Spinal cord (tissue), 9 donors: ENCODE measurements at regions not wholly inside any gene's neighbourhood (a gene's known extent, or its start where the extent isn't known, plus 50 kb on each side); places are given as distances from the start of the nearest gene placed in this dataset.
A peak's percentile ranks its signal among the peaks of the same experiment; 100 is the strongest.

ENCODE experiments used
- DNase-seq, 6 donors: peaks; one replicate each; pipeline versions ENCODE4 v3.0.0 to v3.0.0-alpha.2; 2013 to 2015; ENCODE audit warnings: low spot score in 6 of 6, low read depth in 4 of 6
- H3K27ac ChIP-seq: one replicate; pipeline ENCODE4 v1.5.1; 2013; ENCODE audit warnings: low read depth, low read length, control low read depth
- H3K27me3 ChIP-seq: one replicate; pipeline ENCODE4 v1.6.1; 2013; ENCODE audit warnings: low read length; ENCODE audit not compliant: control insufficient read depth, insufficient read depth
- H3K36me3 ChIP-seq: one replicate; pipeline ENCODE4 v1.6.1; 2013; ENCODE audit warnings: low read length; ENCODE audit not compliant: control insufficient read depth, insufficient read depth
- H3K4me1 ChIP-seq: one replicate; pipeline ENCODE4 v1.6.1; 2013; ENCODE audit warnings: low read length; ENCODE audit not compliant: control insufficient read depth, insufficient read depth
- H3K4me3 ChIP-seq: one replicate; pipeline ENCODE4 v1.5.1; 2013; ENCODE audit warnings: low read depth, low read length, control low read depth
- H3K9me3 ChIP-seq: one replicate; pipeline ENCODE4 v1.6.1; 2013; ENCODE audit warnings: low read length; ENCODE audit not compliant: control insufficient read depth, insufficient read depth
- WGBS: methylation state at CpG from one replicate; pipeline ENCODE4 v1.1.5; 2013; ENCODE audit warnings: missing lambda C conversion rate; ENCODE audit not compliant: insufficient coverage; 5-methylcytosine and 5-hydroxymethylcytosine counted together
- donor health status: healthy.

DNA sequence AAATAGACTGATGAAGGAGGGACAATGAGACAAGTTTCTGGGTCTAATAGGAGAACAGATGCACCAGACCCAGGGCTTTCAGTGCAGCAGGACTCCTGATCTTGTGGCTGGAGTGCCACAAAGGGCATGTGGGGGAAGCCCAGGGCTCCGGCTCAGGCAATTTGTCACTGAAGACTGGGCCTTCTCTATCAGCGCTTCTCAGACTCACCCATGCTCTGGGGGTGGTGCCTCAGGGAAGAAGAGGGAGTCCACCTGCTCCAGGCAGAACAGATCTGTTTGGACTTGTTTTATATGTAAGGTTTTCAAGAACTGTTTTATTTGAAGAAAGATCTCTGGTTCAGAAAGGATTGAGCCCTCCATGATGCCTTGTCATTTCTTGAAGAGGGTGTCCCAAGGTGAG, 112.4 kb upstream of the TLE3 start:
- Histone ChIP-seq H3K4me1 (no peaks in the 10 kb centered on the region), H3K27ac (no peak overlapping the region), H3K36me3 (no peaks in the 10 kb centered on the region), H3K9me3 (no peaks in the 10 kb centered on the region), H3K4me3 (no peak overlapping the region), H3K27me3 (no peaks in the 10 kb centered on the region)
- no peak for DNase-seq
- 83% methylated on average over 2 of the region's 2 CpGs for WGBS

DNA sequence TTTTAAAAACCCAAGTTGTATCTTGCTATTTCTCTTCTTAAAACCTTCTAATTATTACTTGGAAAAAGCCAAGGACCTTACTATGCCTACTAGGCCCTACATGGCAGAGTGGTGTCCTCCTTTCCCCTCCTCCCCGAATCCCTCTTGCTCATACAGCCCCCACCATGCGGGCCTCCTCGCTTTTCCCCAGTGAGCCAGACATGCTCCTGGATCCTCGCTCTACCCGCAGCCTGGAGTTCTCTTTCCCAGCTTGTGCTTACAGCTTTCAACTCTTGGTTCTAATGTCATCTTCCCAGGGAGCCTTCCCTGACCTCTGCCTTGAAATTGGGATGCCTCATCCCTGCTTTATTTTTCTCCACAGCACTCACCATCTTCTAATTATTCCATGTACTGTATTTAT, 111.8 kb upstream of the TLE3 start:
- Histone ChIP-seq H3K4me3 (no peak overlapping the region), H3K36me3 (no peaks in the 10 kb centered on the region), H3K9me3 (no peaks in the 10 kb centered on the region), H3K4me1 (no peaks in the 10 kb centered on the region), H3K27ac (no peak overlapping the region), H3K27me3 (no peaks in the 10 kb centered on the region)
- no peak for DNase-seq
- WGBS: 87% methylated on average over 5 of the region's 5 CpGs

DNA sequence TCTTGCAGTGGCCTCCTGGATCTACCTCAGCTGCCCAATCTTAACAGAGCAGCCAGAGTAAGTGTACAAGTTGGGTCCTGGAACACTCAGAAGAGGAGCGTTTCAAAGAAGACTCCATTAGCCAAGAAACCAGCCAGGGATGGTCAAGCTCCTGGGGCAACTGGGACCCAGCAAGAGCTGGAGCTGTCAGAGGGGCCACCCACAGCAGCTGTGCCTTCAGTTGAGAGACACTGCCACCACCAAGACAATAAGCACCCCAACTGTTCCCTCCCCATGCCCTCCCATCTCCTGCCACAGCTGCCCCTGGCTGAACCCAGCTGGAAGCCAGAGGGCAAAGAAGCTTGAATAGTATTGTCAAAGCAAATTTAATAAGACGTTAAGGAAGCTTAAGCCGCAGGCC, 110.6 kb upstream of the TLE3 start:
- Histone ChIP-seq H3K9me3 (no peaks in the 10 kb centered on the region), H3K27ac (no peak overlapping the region), H3K4me1 (no peaks in the 10 kb centered on the region), H3K36me3 (no peaks in the 10 kb centered on the region), H3K4me3 (no peak overlapping the region), H3K27me3 (no peaks in the 10 kb centered on the region)
- DNase-seq: no peak
- 100% methylated on average over 1 of the region's 3 CpGs for WGBS

DNA sequence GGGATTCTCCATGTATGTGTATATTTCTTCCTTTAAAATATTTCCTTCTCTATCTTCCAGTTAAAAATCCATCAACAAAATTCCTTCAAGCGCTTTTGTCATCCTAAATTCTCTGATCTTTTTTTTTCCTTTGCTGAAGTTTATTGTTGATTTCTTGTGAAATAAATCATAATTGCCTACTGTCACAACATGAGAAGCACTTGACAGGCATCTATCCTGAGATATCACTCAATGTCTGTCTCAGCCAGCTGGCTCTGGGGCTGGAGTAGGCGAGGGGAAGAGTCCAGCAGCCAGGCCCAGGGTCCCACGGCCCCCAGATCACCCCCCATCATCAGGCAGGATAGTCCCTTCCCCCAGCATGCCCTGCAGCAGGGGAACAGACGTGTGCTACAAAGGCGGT, 109.0 kb upstream of the TLE3 start:
- no peaks in the 10 kb centered on the region for H3K9me3 ChIP-seq
- H3K27me3 ChIP-seq: no peaks in the 10 kb centered on the region
- H3K27ac ChIP-seq: no peak overlapping the region
- no CpG with 5 or more reads among the region's 5 CpGs for WGBS
- DNase-seq: no peak
- no peaks in the 10 kb centered on the region for H3K4me1 ChIP-seq
- H3K36me3 ChIP-seq: no peaks in the 10 kb centered on the region
- H3K4me3 ChIP-seq: no peak overlapping the region

DNA sequence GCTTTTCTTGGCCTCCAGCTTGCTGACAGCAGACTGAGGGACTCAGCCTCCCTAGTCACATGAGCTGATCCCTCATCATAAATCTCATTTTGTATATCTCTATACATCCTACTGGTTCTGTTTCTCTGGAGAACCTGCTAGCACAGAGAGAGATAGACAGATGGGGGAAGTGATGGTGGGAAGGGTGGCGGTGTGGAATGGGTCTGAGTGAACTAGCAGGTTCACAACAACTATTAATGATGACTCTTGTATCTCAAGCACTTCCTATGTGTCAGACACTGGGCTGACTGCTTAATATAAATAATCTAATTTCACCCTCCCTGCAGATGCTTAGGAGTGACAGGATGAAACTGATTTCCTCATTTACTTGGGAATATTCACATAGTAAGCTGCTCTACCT, 106.9 kb upstream of the TLE3 start:
- no peaks in the 10 kb centered on the region for H3K9me3 ChIP-seq
- H3K4me3 ChIP-seq: no peak overlapping the region
- H3K27ac ChIP-seq: no peak overlapping the region
- WGBS: no CpG with 5 or more reads among the region's 1 CpG
- H3K4me1 ChIP-seq: peaks cover 11% of the 10 kb centered on the region
- DNase-seq: no peak
- no peaks in the 10 kb centered on the region for H3K27me3 ChIP-seq
- H3K36me3 ChIP-seq: no peaks in the 10 kb centered on the region

DNA sequence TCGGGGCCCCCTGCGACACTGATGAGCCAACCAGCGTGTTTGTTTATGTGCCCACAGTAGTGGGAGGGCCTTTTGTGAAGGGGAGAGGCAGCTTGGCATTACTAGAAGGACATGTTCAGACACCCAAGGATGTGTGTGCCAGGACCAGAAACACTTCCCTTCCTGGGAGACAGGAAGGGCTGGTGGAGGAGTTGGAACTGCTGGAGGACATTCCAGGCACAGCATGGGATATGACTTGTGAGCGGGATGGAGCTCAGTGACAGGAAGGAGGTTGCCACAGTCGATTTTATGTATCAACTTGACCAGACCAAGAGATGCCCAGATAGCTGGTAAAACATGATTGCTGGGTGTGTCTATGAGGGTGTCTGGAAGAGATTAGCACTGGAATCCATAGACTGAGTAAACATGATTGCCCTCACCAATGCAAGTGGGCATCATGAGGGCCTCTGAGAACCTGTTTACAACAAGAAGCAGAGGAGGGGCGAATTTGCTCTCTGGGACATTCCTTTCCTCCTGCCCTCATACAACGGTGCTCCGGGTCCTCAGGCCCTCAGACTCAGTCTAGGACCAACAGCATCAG, 106.4 kb upstream of the TLE3 start:
- WGBS: 89% methylated on average over 8 of the region's 8 CpGs
- Histone ChIP-seq H3K9me3 (no peaks in the 10 kb centered on the region), H3K4me1 (peaks cover 14% of the 10 kb centered on the region), H3K36me3 (no peaks in the 10 kb centered on the region), H3K27ac (no peak overlapping the region), H3K4me3 (no peak overlapping the region), H3K27me3 (peaks cover under 1% of the 10 kb centered on the region)
- DNase-seq: no peak

DNA sequence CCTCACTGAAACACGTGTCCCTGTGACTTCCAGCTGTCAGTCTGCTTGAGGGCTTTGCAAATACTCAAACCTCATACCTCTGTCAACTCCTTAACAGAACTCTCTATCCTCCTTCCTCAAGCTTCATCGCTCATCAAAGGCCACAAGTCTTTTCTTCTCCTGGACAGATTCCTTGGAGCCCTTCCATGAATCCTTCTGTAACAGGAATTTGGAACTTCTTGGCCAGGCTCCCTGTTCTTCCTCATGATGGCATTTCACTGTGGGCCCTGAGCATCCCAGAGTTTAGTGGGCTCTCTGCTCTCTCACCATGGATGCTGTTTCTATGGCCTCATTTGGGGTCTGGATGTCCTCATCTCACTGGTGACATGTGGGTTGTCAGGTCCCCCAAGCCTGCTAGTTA, 105.0 kb upstream of the TLE3 start:
- Histone ChIP-seq H3K4me1 (peaks cover 14% of the 10 kb centered on the region), H3K36me3 (no peaks in the 10 kb centered on the region), H3K27me3 (peaks cover 3% of the 10 kb centered on the region), H3K4me3 (no peak overlapping the region), H3K9me3 (no peaks in the 10 kb centered on the region), H3K27ac (no peak overlapping the region)
- no peak for DNase-seq
- WGBS: 80% methylated on average over 2 of the region's 2 CpGs

DNA sequence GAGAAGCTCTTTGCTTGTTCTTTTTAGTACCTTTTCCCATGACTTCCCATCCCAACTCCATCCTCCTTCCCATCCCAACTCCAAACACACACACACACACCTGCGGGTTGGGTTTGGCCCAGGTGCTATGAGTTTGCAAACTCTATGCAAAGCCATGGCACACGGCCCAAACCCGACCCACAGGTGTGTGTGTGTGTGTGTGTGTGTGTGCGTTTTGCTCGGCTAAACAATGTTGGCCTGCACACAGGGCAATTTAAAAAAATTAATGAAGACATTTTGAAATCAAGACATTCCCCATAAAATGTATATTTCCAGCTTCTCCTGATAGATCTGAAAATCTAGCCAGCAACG, 103.7 kb upstream of the TLE3 start:
- Histone ChIP-seq H3K4me1 (peaks cover 25% of the 10 kb centered on the region), H3K9me3 (no peaks in the 10 kb centered on the region), H3K27me3 (peaks cover 6% of the 10 kb centered on the region), H3K27ac (no peak overlapping the region), H3K4me3 (no peak overlapping the region), H3K36me3 (no peaks in the 10 kb centered on the region)
- DNase-seq: no peak
- WGBS: no CpG with 5 or more reads among the region's 6 CpGs

DNA sequence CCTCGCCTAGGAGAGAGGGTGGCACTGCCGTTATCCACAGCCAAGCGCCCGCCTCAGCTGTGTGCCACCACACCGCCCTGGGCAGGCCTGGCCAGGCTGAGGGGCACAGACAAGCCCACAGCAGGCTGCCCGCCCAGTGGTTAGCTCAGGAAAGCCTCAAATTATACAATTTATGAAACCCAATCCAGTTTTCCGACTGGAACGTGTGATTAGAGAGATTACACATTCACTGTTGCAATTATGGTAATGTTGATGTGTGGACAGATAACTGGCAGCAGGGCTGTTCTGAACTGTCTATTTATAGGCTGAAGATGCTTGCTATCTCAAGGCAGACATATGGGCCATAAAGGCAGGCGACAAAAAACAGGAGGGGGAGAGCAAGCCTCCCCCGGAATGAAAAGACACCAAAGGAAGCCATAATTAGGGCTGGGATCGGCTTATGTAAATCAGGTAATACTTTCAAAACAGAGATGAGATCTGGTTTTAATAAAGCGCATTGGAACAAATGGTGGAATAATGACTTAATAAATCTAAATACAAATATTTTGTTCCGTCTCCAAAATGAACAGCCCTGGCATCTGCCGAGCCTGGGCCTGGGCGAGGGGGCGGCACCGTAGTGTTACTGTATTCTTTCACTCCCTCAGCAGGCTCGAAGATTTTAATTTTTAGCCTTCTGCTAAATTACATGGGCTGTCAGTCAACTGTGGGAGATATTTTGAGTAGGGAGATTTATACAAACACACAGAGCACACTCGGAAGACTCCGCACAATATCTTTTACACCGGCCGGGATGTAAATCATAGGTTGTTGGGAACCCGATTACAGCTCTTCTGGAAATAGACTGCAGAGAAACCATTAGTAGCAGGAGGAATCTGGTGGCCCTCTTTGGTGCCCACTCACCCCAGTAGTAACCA, 103.1 kb upstream of the TLE3 start:
- H3K9me3 ChIP-seq: no peaks in the 10 kb centered on the region
- H3K27me3 ChIP-seq: peaks cover 6% of the 10 kb centered on the region
- peak in 2 of 6 donors; percentile 74 to 94 for DNase-seq
- H3K4me1 ChIP-seq: peaks cover 32% of the 10 kb centered on the region
- no peak overlapping the region for H3K4me3 ChIP-seq
- no peaks in the 10 kb centered on the region for H3K36me3 ChIP-seq
- no peak overlapping the region for H3K27ac ChIP-seq
- 71% methylated on average over 8 of the region's 23 CpGs for WGBS
